K562 (cell line): ENCODE measurements at regions not wholly inside any gene's neighbourhood (a gene's known extent, or its start where the extent isn't known, plus 50 kb on each side); places are given as distances from the start of the nearest gene placed in this dataset.

Source experiments
- ATAC-seq: fragments of 200-7000 bp; cut with Tn5 transposase; 3 replicates; pipeline ENCODE4 v1.9.1; 2020; ENCODE audit warnings: moderate library complexity
- BruUV-seq: library from RNA; stranded (reverse); fragments of 400-500 nt; replicated peaks from 2 replicates; lab custom pipeline; 2021; lab: Mats Ljungman, UMichigan
- CTCF ChIA-PET: fragments of 300-600 bp; formaldehyde crosslinking; extraction: SDS; loops from one replicate; lab custom pipeline; 2021; ENCODE audit warnings: low intra/inter-chr PET ratio; lab: Yijun Ruan, JAX
- POLR2A ChIA-PET: fragments of 300-600, 350-650 bp; sonication (Branson Sonifier 250); formaldehyde crosslinking; extraction: SDS; loops from one replicate; lab custom pipeline; 2021; ENCODE audit warnings: antibody characterized with exemption, inconsistent platforms; lab: Yijun Ruan, JAX
- DNase-seq, 4 experiments: peaks; one replicate each; pipeline versions ENCODE4 v3.0.0 to v3.0.0-alpha.2; 2011 to 2018; ENCODE audit warnings: low spot score in 3 of 4, mixed read lengths in 3 of 4; ENCODE audit errors: extremely low read depth in 1 of 4
- FAIRE-seq: peaks from 2 replicates; lab custom pipeline; 2011; peaks lifted over from hg19 to GRCh38; lab: Jason Lieb, UNC
- H2AFZ ChIP-seq: 2 replicates; pipeline ENCODE4 v1.6.0; 2011; ENCODE audit warnings: low read depth, low read length, control low read depth, inconsistent platforms
- H3K27ac ChIP-seq: fragments of 200-600 bp; 3 replicates; pipeline ENCODE4 v1.8.0; 2011; ENCODE audit warnings: low read depth, mild to moderate bottlenecking, control low read depth, inconsistent platforms, low read length, moderate library complexity, mixed read lengths; ENCODE audit errors: extremely low read depth
- H3K27me3 ChIP-seq, 2 experiments: fragments of 300-600 bp in 1 of 2; 2 replicates in 1 of 2; 3 replicates in 1 of 2; pipeline versions ENCODE4 v1.6.0 to v1.8.0; 2011; ENCODE audit warnings: inconsistent platforms in 2 of 2, low read length in 2 of 2, mild to moderate bottlenecking in 1 of 2, mixed read lengths in 1 of 2, moderate library complexity in 1 of 2; ENCODE audit not compliant: control insufficient read depth in 2 of 2, insufficient read depth in 2 of 2
- H3K36me3 ChIP-seq: fragments of 300-600 bp; 3 replicates; pipeline ENCODE4 v1.8.0; 2011; ENCODE audit warnings: mild to moderate bottlenecking, low read length, inconsistent platforms; ENCODE audit not compliant: control insufficient read depth, insufficient read depth
- H3K4me1 ChIP-seq, 2 experiments: fragments of 200-600 bp in 1 of 2; replicated peaks in 1 of 2; 2 replicates in 1 of 2; 3 replicates in 1 of 2; pipeline versions ENCODE4 v1.5.1 to v1.8.0; 2011; ENCODE audit warnings: inconsistent platforms in 2 of 2, low read length in 2 of 2, mild to moderate bottlenecking in 1 of 2, mixed read lengths in 1 of 2, moderate library complexity in 1 of 2; ENCODE audit not compliant: control insufficient read depth in 2 of 2, insufficient read depth in 2 of 2
- H3K4me2 ChIP-seq: 2 replicates; pipeline ENCODE4 v1.6.1; 2011; ENCODE audit warnings: low read length, control low read depth, inconsistent platforms, mixed read lengths; ENCODE audit not compliant: insufficient read depth
- H3K4me3 ChIP-seq: fragments of 200-600 bp; sonication (generic), shearing (Covaris generic); 2 replicates; pipeline ENCODE4 v1.5.1; 2016; ENCODE audit warnings: control low read depth, inconsistent platforms
- H3K79me2 ChIP-seq: fragments of 200-600 bp; 3 replicates; pipeline ENCODE4 v1.8.0; 2011; ENCODE audit warnings: low read length, inconsistent platforms; ENCODE audit not compliant: control insufficient read depth, insufficient read depth
- H3K9ac ChIP-seq, 2 experiments: 2 replicates each; pipeline versions ENCODE4 v1.6.0 to v1.6.1; 2011; ENCODE audit warnings: low read depth in 2 of 2, low read length in 2 of 2, control low read depth in 1 of 2, inconsistent platforms in 1 of 2, mild to moderate bottlenecking in 1 of 2, mixed read lengths in 1 of 2; ENCODE audit not compliant: insufficient read depth in 1 of 2
- H3K9me1 ChIP-seq: one replicate; pipeline ENCODE4 v1.6.0; 2011; ENCODE audit warnings: inconsistent platforms, mild to moderate bottlenecking, low read length, moderate library complexity; ENCODE audit not compliant: control insufficient read depth, insufficient read depth
- H3K9me3 ChIP-seq: replicated peaks from 2 replicates; pipeline ENCODE4 v1.5.1; 2011; ENCODE audit warnings: low read depth, low read length, inconsistent platforms; ENCODE audit not compliant: control insufficient read depth, insufficient read depth
- H4K20me1 ChIP-seq: replicated peaks from 2 replicates; pipeline ENCODE4 v1.6.1; 2011; ENCODE audit warnings: low read length, inconsistent platforms, mixed read lengths; ENCODE audit not compliant: control insufficient read depth, insufficient read depth
- ARID1B ChIP-seq: fragments of 450-650 bp; IDR thresholded peaks from 2 replicates; pipeline ENCODE4 v1.6.1; 2016; ENCODE audit warnings: antibody characterized with exemption, mild to moderate bottlenecking, inconsistent platforms
- ARID2 ChIP-seq: fragments of 450-650 bp; IDR thresholded peaks from 2 replicates; pipeline ENCODE4 v1.6.1; 2017; ENCODE audit warnings: antibody characterized with exemption, mild to moderate bottlenecking
- CHD2 ChIP-seq: IDR thresholded peaks from 2 replicates; pipeline ENCODE4 v1.6.1; 2011; ENCODE audit warnings: low read depth, low read length
- GTF2E2 ChIP-seq: fragments of 200-800 bp; sonication (Bioruptor generic); IDR thresholded peaks from 2 replicates; pipeline ENCODE4 v1.6.1; 2016; ENCODE audit warnings: missing genetic modification characterization, missing compliant biosample characterization
- HLTF ChIP-seq: fragments of 450-650 bp; IDR thresholded peaks from 2 replicates; pipeline ENCODE4 v1.6.1; 2016
- MED1 ChIP-seq: sonication (generic); formaldehyde crosslinking; IDR thresholded peaks from 2 replicates; pipeline ENCODE4 v1.8.1; 2023; ENCODE audit warnings: missing genetic modification reagents, borderline replicate concordance
- MTA1 ChIP-seq: fragments of 450-650 bp; IDR thresholded peaks from 2 replicates; pipeline ENCODE4 v1.6.1; 2017; ENCODE audit warnings: borderline replicate concordance
- NCOR1 ChIP-seq: fragments of 450-650 bp; IDR thresholded peaks from 2 replicates; pipeline ENCODE4 v1.6.1; 2016; ENCODE audit warnings: mild to moderate bottlenecking, moderate library complexity
- POLR2B ChIP-seq: fragments of 450-650 bp; IDR thresholded peaks from 2 replicates; pipeline ENCODE4 v1.6.1; 2018; ENCODE audit warnings: low read depth; ENCODE audit not compliant: partially characterized antibody
- RBFOX2 ChIP-seq: fragments of 200-400 bp; formaldehyde crosslinking; IDR thresholded peaks from 2 replicates; pipeline ENCODE4 v1.6.1; 2017; ENCODE audit warnings: low read depth, mild to moderate bottlenecking, low read length, moderate library complexity
- SMARCA5 ChIP-seq: fragments of 450-650 bp; IDR thresholded peaks from 2 replicates; pipeline ENCODE4 v1.6.1; 2016
- SP1 ChIP-seq: sonication (generic); formaldehyde crosslinking; IDR thresholded peaks from 2 replicates; pipeline ENCODE4 v1.8.1; 2022; ENCODE audit warnings: mild to moderate bottlenecking, missing genetic modification reagents
- TGIF2 ChIP-seq: sonication (generic); formaldehyde crosslinking; IDR thresholded peaks from 2 replicates; pipeline ENCODE4 v1.8.1; 2022; ENCODE audit warnings: mild to moderate bottlenecking, missing genetic modification reagents, moderate library complexity
- ZNF263 ChIP-seq: sonication (generic); formaldehyde crosslinking; IDR thresholded peaks from 2 replicates; pipeline ENCODE4 v1.8.0; 2022; ENCODE audit warnings: mild to moderate bottlenecking, missing genetic modification reagents, borderline replicate concordance
- ZNF347 ChIP-seq: fragments of 450-650 bp; formaldehyde crosslinking; IDR thresholded peaks from 2 replicates; pipeline ENCODE4 v1.4.0; 2020; ENCODE audit warnings: low read depth, mild to moderate bottlenecking, moderate library complexity
- ZNF696 ChIP-seq: fragments of 250-450 bp; sonication (Bioruptor Pico); conservative IDR thresholded peaks from 2 replicates; pipeline ENCODE4 v1.4.0; 2020; ENCODE audit warnings: mild to moderate bottlenecking, moderate library complexity
- WGBS: fragments of 100-300 bp; shearing (Covaris generic); methylation state at CpG from one replicate; pipeline ENCODE4 v1.1.6; 2016; ENCODE audit warnings: low coverage, mixed read lengths; ENCODE audit not compliant: insufficient coverage; ENCODE audit errors: missing lambda C conversion rate; 5-methylcytosine and 5-hydroxymethylcytosine counted together
- in situ Hi-C: fragments of 300-500 bp; cut with MboI; formaldehyde crosslinking; loops from 4 replicates; pipeline ENCODE4 v1.15.0; 2018; ENCODE audit warnings: inconsistent platforms, mixed read lengths
- intact Hi-C: fragments of 100-400 bp; cut with micrococcal nuclease; formaldehyde crosslinking; loops from 2 replicates; pipeline ENCODE4 v1.14.2; 2022
- TF ChIP-seq, protein P1 (sequence below): IDR thresholded peaks from 2 replicates; pipeline ENCODE4 v1.6.1; 2011; ENCODE audit not compliant: insufficient read length; ENCODE audit errors: extremely low read depth
- TF ChIP-seq, protein P2 (sequence below): fragments of 450-650 bp; IDR thresholded peaks from 2 replicates; pipeline ENCODE4 v1.6.1; 2017; ENCODE audit warnings: antibody characterized with exemption

DNA sequence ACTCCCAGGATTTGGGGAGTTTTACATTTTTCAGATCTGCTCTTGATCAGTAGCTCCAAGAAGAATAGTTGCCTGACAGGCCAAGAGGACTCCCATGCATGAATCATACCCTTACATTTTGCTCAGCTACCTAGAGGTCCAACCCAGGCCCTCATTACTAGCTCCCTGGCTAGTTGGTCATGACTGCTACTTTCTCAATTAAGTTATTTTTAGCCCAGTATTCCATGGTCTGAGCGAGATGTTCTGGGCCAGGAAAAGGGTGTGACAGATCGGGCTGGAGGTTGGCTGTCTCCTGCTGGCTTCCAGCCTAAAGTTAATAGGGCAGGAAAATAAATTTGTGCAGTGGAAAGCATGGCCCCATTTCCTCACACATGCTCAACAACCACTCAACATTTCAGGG is 379.2 kb downstream of the GRIN2B start:
- POLR2A ChIA-PET, result no interaction called here
- no peaks in the 10 kb centered on the region for H3K27me3 ChIP-seq
- DNase-seq (no peak), FAIRE-seq (no peak), ATAC-seq (no peak)
- H3K9me1 ChIP-seq, result no peaks in the 10 kb centered on the region
- H3K36me3 ChIP-seq, result no peaks in the 10 kb centered on the region
- no peaks in the 10 kb centered on the region for H4K20me1 ChIP-seq
- H2AFZ ChIP-seq, result no peak overlapping the region
- H3K4me1 ChIP-seq, result no peaks in the 10 kb centered on the region
- no TSS peak for BruUV-seq
- H3K4me2 ChIP-seq, result no peak overlapping the region
- in situ Hi-C loops (no loop called here), intact Hi-C loops (no loop called here)
- H3K79me2 ChIP-seq, result no peaks in the 10 kb centered on the region
- no peak overlapping the region for H3K4me3 ChIP-seq
- no peaks in the 10 kb centered on the region for H3K9me3 ChIP-seq
- H3K27ac ChIP-seq, result no peak overlapping the region
- WGBS, result 0% methylated on average over 2 of the region's 2 CpGs
- CTCF ChIA-PET, result no interaction called here
- no peak overlapping the region for H3K9ac ChIP-seq
- no peak for TF ChIP-seq ZNF696 (CRISPR knock-in tag)
- no peak for TF ChIP-seq ZNF263 (CRISPR knock-in tag)
- TF ChIP-seq POLR2B, result no peak
- TF ChIP-seq GTF2E2 (tag), result no peak
- TF ChIP-seq MTA1, result no peak
- no peak for TF ChIP-seq ARID2
- no peak for TF ChIP-seq SP1 (CRISPR knock-in tag)

DNA sequence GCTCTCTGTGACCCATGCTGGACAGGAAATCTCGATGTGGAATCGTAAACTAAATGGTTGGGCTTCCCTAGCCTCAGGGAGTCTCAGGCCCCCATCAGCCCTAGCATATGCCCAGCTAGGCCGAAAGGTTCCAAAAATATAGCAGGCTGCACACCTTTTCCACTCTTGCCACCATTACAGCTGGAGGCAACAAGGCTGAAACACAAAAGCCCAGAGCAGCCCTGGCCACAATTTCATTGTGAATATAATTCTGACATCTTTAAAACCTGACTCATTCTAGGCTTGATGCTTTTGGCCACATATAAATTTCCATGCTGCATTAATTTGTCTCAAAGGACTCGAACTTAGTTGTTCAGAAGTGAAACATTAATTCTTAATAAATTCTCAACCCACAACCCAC is 382.2 kb downstream of the GRIN2B start:
- Histone ChIP-seq H3K9ac (no peak overlapping the region), H3K4me2 (no peak overlapping the region), H2AFZ (no peak overlapping the region), H3K4me3 (no peak overlapping the region), H4K20me1 (no peaks in the 10 kb centered on the region), H3K9me1 (no peaks in the 10 kb centered on the region), H3K27ac (no peak overlapping the region), H3K4me1 (no peaks in the 10 kb centered on the region), H3K9me3 (no peaks in the 10 kb centered on the region), H3K36me3 (no peaks in the 10 kb centered on the region), H3K27me3 (no peaks in the 10 kb centered on the region), H3K79me2 (no peaks in the 10 kb centered on the region)
- intact Hi-C loops, result no loop called here
- BruUV-seq, result no TSS peak
- ChIA-PET CTCF (no interaction called here), POLR2A (no interaction called here)
- DNase-seq, result no peak
- 5% methylated on average over 3 of the region's 4 CpGs for WGBS
- in situ Hi-C loops, result no loop called here
- ATAC-seq, result no peak
- no peak for FAIRE-seq
- TF ChIP-seq MED1 (CRISPR knock-in tag) (no peak), HLTF (no peak), TGIF2 (CRISPR knock-in tag) (no peak), RBFOX2 (no peak), CHD2 (no peak), ARID1B (no peak), ZNF263 (CRISPR knock-in tag) (no peak), ZNF347 (CRISPR knock-in tag) (no peak), NCOR1 (no peak), SMARCA5 (no peak)
- TF ChIP-seq, protein P1, sequence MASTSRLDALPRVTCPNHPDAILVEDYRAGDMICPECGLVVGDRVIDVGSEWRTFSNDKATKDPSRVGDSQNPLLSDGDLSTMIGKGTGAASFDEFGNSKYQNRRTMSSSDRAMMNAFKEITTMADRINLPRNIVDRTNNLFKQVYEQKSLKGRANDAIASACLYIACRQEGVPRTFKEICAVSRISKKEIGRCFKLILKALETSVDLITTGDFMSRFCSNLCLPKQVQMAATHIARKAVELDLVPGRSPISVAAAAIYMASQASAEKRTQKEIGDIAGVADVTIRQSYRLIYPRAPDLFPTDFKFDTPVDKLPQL, result no peak
- TF ChIP-seq, protein P2, sequence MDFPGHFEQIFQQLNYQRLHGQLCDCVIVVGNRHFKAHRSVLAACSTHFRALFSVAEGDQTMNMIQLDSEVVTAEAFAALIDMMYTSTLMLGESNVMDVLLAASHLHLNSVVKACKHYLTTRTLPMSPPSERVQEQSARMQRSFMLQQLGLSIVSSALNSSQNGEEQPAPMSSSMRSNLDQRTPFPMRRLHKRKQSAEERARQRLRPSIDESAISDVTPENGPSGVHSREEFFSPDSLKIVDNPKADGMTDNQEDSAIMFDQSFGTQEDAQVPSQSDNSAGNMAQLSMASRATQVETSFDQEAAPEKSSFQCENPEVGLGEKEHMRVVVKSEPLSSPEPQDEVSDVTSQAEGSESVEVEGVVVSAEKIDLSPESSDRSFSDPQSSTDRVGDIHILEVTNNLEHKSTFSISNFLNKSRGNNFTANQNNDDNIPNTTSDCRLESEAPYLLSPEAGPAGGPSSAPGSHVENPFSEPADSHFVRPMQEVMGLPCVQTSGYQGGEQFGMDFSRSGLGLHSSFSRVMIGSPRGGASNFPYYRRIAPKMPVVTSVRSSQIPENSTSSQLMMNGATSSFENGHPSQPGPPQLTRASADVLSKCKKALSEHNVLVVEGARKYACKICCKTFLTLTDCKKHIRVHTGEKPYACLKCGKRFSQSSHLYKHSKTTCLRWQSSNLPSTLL, result no peak
